ENCODE measurements at regions not wholly inside any gene's neighbourhood (a gene's known extent, or its start where the extent isn't known, plus 50 kb on each side); places are given as distances from the start of the nearest gene placed in this dataset.

DNA sequence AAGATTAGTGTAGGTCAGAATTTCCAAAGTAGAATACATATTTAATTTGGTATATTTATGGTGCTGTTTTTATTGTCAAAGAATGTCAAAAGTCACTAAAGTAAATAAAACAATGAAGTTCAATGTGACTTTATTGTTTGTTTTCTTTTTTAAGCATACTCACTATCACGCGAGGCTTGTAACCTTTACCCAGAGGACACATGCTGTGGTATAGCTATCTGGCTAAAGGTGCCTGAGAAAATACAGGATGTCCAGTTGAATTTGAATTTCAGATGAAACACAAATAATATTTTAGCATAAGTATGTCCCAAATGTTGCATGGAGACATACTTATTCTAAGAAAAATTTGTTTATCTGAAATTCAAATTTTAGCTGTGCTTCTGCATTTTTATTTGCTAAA, 103.3 kb upstream of the KLF7 start:
- H3K27ac ChIP-seq: no peak overlapping the region
- no peak overlapping the region for H3K4me3 ChIP-seq
- no peaks in the 10 kb centered on the region for H3K27me3 ChIP-seq
- 72 to 80% (median 76%) methylated on average over 2 of the region's 2 CpGs for WGBS, 3 donors
- no peak for DNase-seq
- TF ChIP-seq POLR2A (IDR thresholded peaks at IDR 0.05): no peak
- TF ChIP-seq, protein P1, sequence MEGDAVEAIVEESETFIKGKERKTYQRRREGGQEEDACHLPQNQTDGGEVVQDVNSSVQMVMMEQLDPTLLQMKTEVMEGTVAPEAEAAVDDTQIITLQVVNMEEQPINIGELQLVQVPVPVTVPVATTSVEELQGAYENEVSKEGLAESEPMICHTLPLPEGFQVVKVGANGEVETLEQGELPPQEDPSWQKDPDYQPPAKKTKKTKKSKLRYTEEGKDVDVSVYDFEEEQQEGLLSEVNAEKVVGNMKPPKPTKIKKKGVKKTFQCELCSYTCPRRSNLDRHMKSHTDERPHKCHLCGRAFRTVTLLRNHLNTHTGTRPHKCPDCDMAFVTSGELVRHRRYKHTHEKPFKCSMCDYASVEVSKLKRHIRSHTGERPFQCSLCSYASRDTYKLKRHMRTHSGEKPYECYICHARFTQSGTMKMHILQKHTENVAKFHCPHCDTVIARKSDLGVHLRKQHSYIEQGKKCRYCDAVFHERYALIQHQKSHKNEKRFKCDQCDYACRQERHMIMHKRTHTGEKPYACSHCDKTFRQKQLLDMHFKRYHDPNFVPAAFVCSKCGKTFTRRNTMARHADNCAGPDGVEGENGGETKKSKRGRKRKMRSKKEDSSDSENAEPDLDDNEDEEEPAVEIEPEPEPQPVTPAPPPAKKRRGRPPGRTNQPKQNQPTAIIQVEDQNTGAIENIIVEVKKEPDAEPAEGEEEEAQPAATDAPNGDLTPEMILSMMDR (IDR thresholded peaks at IDR 0.05): no peak
- no peak for TF ChIP-seq EP300 (IDR thresholded peaks at IDR 0.05)
- no peaks in the 10 kb centered on the region for H3K4me1 ChIP-seq (ENCODE audit: insufficient read depth)
- no peaks in the 10 kb centered on the region for H3K9me3 ChIP-seq
- H3K36me3 ChIP-seq: no peaks in the 10 kb centered on the region
- intact Hi-C loops (cut with DNase I): no loop called here

DNA sequence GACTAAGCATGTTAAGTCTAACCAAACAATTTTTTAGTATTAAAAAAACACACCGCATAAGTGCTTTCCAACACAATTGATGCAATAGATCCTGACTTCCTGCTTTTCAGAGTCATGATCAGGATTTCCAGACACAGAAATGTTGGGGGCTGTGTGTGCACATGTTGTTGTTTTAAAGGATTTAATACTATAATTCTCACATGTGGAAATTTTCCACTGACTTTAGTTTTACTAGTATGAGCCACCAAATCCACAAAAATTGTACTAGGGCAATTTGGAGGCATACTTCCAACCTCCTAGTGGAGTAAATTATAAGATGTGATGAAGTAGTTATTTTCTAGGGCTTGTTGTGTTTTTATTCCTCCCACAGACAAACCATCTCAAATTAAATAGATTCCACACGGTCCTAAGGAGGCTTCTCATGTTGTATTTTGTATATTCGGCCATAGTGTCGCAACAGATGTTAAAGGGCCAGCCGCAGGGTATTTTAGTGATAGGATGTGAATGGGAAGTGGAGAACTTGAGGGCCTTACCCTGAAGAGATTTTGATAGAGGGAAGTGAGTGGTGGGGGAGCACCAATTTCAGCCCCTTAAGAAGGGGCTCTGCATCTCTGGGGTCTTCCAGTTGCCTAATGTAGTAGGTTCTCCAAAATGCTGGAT, 108.9 kb upstream of the KLF7 start:
- no peak for TF ChIP-seq EP300 (IDR thresholded peaks at IDR 0.05)
- TF ChIP-seq POLR2A (IDR thresholded peaks at IDR 0.05): no peak
- TF ChIP-seq, protein P1 (IDR thresholded peaks at IDR 0.05): no peak
- Histone ChIP-seq H3K4me3 (no peak overlapping the region), H3K36me3 (no peaks in the 10 kb centered on the region), H3K27ac (no peak overlapping the region), H3K27me3 (no peaks in the 10 kb centered on the region), H3K4me1 (ENCODE audit: insufficient read depth) (no peaks in the 10 kb centered on the region), H3K9me3 (no peaks in the 10 kb centered on the region)
- WGBS, 3 donors: 70 to 76% (median 74%) methylated on average over 5 of the region's 5 CpGs
- intact Hi-C loops (cut with DNase I): no loop called here
- DNase-seq: no peak

DNA sequence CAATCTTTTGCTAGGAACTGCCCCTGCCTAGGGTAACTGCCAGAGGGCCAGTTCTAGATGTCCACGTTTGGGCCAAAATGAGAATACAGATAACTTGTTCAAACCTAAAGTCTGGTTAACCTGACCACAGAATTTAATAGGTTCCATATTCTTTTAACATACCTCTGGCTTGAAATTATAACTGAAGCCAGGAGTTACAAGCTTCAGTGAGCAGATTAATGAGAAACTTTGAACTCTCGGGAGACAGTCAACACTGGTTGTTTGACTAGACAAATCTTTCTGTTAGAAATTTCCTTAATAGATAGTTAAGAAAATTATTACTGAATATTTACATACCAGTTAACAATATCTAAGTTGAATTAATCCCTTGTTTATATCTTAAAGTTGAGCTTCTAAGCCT, 110.0 kb upstream of the KLF7 start:
- no peaks in the 10 kb centered on the region for H3K4me1 ChIP-seq (ENCODE audit: insufficient read depth)
- H3K36me3 ChIP-seq: no peaks in the 10 kb centered on the region
- no peaks in the 10 kb centered on the region for H3K27me3 ChIP-seq
- intact Hi-C loops (cut with DNase I): no loop called here
- TF ChIP-seq POLR2A (IDR thresholded peaks at IDR 0.05) (no peak), EP300 (IDR thresholded peaks at IDR 0.05) (no peak)
- TF ChIP-seq, protein P1 (IDR thresholded peaks at IDR 0.05): no peak
- H3K9me3 ChIP-seq: no peaks in the 10 kb centered on the region
- 53 to 70% (median 58%) methylated on average over 2 of the region's 2 CpGs for WGBS, 3 donors
- no peak overlapping the region for H3K4me3 ChIP-seq
- H3K27ac ChIP-seq: no peak overlapping the region
- DNase-seq: no peak

DNA sequence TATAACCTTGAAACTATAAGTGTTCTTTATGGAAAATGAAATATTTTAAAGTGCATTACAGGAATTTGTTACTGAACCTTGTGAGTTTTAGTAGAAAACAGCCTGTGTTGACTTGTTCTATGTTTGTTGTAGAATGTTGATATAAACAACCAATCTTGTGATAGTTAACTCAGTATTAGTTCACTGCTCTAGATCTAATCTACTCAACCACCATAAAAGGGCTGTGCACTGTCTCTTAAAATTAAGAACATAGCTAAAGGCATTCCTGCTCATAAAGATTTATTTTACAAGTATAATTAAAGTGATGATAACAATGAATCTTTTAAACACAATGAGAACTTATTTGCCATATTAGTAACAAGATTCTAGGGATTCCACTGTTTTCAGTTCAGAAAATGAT, 110.5 kb upstream of the KLF7 start:
- Histone ChIP-seq H3K4me1 (ENCODE audit: insufficient read depth) (no peaks in the 10 kb centered on the region), H3K9me3 (no peaks in the 10 kb centered on the region), H3K27ac (no peak overlapping the region), H3K36me3 (no peaks in the 10 kb centered on the region), H3K27me3 (no peaks in the 10 kb centered on the region), H3K4me3 (no peak overlapping the region)
- no peak for DNase-seq
- intact Hi-C loops (cut with DNase I): no loop called here
- TF ChIP-seq POLR2A (IDR thresholded peaks at IDR 0.05): no peak
- TF ChIP-seq, protein P1 (IDR thresholded peaks at IDR 0.05): no peak

Measured in ovary (tissue), 7 donors.